ENCODE measurements at regions not wholly inside any gene's neighbourhood (a gene's known extent, or its start where the extent isn't known, plus 50 kb on each side); places are given as distances from the start of the nearest gene placed in this dataset.

- peak; percentile 81 for DNase-seq (ENCODE audit: low read depth)
Measured at GRCh38 chr5:52674815-52675545, 112.7 kb upstream of the ITGA1 start.

DNA sequence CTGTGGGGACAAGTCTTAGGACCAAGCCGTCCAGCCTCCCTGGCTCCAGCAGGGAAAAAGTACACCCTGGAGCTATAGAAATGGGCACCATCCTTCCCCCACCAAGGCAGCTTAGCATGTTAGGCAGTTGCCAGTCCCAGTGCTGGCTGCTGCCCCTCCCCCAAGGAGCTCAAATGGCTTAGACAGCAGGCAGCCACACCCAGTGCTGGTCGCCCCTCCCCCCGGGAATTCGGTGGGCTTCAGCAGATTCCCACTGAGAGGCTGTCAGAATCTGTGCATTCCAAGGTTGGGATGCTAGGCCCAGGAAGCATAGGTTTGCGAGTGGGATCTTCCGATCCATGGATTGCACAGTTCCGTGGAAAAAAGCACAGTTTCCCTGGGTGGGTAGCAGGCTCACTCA is 105.2 kb upstream of the ITGA1 start:
- no peak for DNase-seq (ENCODE audit: low read depth)

DNA sequence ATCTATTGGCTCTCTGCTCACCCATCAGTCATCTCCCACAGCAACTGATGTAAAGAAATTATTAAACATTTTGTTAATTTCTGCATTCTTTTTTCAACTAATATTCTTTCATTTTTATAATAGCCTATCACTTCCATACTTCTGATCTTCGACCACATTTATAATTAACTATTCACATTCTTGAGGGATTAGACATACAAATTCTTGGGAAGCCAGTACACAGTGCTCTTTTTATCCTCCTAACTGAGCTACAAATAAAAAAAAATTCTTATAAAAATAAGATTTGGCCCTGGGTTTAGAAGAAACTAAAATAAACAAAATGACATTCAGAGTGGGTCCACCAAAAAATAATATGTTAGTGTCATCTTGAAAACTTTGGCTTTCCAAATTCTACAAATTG is 103.7 kb upstream of the ITGA1 start:
- no peak for DNase-seq (ENCODE audit: low read depth)

DNA sequence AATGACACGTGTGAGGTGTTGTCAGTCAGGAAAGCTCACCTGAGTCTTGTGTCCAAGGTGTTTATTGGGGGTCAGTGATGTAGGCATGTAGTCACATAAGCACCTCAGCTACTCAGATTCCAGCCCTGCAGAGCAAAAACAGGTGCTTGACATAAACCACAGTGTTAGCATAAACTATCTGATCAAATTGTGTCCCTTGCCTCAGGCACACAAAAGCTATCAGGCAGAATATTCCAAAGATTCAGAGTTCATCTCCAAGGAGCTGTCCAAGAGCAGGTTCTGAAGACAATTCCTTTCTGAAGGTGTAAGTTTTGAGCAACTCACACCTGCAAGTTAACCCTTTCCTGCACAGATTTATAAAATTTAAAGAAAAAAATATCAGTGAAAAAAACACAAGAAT is 102.2 kb upstream of the ITGA1 start:
- DNase-seq (ENCODE audit: low read depth): no peak

GRCh38 chr5:52685971-52686370 is 101.7 kb upstream of the ITGA1 start:
- no peak for DNase-seq (ENCODE audit: low read depth)

GRCh38 chr5:52690236-52690768 is 97.4 kb upstream of the ITGA1 start:
- no peak for DNase-seq (ENCODE audit: low read depth)

GRCh38 chr5:52692039-52692438 is 95.7 kb upstream of the ITGA1 start:
- no peak for DNase-seq (ENCODE audit: low read depth)

DNA sequence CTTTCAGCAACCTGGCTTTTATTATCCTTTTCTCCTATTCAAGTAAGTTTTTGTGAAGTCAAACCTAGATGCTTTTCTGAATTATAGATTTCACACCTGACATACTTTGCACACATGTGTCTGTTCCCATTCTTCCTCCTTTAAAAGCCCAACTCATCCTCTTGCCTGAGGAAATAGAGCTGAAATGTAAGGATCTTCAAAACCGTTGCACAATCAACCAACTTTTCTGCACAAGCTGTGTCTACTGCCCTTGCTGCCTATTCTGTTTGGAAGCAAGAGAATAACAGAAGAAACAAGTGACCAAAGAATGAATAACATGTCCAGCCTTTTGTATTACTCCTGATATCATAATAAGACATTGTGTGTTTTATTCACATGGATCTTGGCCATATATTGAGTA is 95.1 kb upstream of the ITGA1 start:
- no peak for DNase-seq (ENCODE audit: low read depth)

DNA sequence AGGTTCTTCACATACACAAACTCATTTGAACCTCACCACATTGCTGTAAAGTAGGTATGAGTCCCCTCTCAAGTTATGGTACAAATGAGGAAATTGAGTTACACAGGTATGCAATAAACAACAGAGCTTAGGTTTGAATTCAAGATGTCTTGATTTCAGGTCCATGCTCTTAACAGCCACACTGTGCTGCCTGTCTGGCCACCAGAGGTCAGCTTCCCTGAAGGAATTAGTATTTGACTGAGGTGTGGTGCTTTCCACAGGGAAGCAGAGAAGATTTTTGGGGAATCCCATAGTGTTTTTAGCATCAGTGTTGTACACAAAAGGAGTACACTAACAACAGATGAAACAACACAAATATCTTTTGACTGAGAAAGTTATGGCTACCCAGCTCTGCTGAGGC is 94.4 kb upstream of the ITGA1 start:
- DNase-seq (ENCODE audit: low read depth): no peak

DNA sequence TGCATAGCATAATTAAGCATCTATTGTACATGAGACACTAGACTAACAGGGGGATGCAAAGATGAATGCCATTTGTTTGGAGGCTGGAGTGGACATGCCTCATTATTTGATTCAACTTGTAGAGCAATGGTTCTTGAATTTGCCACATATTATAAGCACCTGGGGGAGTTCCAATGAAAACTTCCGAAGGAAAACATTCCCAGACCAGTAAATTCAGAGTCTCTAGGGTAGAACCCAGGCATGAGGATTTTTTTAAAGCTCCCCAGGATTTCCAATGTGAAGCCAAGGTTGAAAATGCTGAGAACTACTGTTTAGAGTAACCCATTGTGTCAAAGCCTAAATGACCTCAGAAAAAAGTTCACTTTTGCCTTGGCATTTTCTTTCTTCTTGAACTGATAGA is 93.9 kb upstream of the ITGA1 start:
- DNase-seq (ENCODE audit: low read depth): no peak

DNA sequence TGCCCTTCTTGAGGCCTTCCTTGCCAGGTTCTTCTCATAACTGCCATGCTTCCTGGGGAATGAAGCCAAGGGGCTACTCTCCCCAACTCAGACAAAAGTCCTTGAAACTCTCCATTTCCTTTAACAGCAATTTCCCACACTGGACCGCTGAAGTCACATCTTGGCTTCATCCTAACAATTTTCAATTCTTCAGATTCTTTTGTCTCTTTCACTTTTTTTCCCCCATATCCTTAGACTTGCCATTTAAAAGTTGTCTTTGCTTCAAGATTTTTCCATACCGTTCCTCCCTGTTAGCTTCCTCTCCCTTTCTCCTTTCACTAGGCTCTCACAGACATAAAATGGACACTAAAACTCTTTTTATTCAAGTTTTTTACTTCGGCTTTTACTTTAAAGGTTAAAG is 93.1 kb upstream of the ITGA1 start:
- no peak for DNase-seq (ENCODE audit: low read depth)

DNA sequence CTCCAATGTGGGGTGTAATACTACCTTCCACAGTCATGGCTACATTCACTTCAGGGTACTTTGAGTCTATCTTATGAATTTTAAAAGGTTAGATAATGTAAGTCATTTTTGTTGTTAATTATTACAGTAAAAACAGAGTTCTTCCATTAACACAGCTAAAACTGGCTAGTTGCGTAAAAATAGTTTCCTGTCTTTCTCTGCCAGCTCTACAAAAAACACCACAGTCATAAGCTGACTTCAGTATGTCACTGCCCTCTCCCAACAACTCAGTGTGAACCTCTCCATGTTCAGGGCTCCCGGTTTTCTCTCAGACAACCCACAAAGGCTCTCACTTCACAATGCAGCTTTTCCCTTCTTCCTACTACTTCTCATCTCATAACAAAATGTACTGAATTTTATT is 84.8 kb upstream of the ITGA1 start:
- DNase-seq (ENCODE audit: low read depth): no peak

- DNase-seq (ENCODE audit: low read depth): no peak
Measured at GRCh38 chr5:52703321-52703720, 84.4 kb upstream of the ITGA1 start.

GRCh38 chr5:52705720-52706119 is 82.0 kb upstream of the ITGA1 start:
- no peak for DNase-seq (ENCODE audit: low read depth)

DNA sequence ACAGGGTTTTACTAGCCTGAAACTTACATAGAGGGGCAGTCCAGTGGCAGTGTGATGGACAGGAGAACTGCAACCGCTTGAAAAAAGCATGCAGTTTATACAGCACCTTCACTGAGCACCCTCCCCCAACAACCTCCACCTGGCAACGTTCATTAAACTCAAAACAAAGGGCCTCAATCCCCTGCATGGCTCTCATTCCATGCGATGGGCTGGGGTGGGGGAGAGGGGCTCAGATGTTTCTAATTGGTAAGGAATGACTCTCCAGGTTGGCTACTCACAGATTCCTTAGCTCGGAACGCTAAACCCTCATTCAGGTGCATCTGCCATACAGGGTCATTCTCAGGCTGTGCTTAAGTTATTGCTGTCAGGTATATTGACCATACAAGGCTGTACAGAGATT is 80.9 kb upstream of the ITGA1 start:
- DNase-seq (ENCODE audit: low read depth): no peak

- DNase-seq (ENCODE audit: low read depth): no peak
Measured at GRCh38 chr5:52707616-52708015, 80.1 kb upstream of the ITGA1 start.

- no peak for DNase-seq (ENCODE audit: low read depth)
Measured at GRCh38 chr5:52708463-52708862, 79.3 kb upstream of the ITGA1 start.

GRCh38 chr5:52709167-52709925 is 78.4 kb upstream of the ITGA1 start:
- DNase-seq (ENCODE audit: low read depth): no peak

DNA sequence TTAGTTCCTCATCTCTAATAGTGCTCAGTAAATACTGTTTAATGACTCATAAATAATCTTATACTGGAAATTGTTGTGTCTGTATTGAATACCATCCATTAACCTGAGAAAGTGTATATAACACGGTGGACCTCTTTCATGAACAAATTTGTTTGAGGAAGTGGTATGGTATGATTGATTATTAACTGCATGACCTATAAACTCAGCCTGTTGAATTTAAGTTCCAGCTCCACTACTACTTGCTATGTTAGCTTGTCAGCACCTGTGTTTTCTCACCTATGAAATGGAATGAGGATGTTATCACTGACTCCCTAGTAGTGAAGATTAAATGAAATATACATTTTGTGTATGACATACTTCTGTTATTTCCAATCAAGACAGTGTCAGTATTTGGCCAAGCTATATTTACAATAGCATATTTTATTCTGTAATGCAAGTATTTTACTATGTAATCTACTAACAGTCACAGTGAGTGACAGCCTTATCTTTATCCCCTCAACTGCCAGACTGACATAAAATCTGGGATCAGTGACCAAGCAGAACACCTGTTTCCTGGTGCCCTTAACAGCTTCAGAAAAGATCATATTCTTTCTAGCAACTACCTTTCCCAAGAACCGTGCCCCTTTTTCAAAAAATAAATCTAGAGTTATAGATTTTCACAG is 77.3 kb upstream of the ITGA1 start:
- no peak for DNase-seq (ENCODE audit: low read depth)

GRCh38 chr5:52710972-52711596 is 76.6 kb upstream of the ITGA1 start:
- no peak for DNase-seq (ENCODE audit: low read depth)

- no peak for DNase-seq (ENCODE audit: low read depth)
Measured at GRCh38 chr5:52712354-52712753, 75.4 kb upstream of the ITGA1 start.

DNA sequence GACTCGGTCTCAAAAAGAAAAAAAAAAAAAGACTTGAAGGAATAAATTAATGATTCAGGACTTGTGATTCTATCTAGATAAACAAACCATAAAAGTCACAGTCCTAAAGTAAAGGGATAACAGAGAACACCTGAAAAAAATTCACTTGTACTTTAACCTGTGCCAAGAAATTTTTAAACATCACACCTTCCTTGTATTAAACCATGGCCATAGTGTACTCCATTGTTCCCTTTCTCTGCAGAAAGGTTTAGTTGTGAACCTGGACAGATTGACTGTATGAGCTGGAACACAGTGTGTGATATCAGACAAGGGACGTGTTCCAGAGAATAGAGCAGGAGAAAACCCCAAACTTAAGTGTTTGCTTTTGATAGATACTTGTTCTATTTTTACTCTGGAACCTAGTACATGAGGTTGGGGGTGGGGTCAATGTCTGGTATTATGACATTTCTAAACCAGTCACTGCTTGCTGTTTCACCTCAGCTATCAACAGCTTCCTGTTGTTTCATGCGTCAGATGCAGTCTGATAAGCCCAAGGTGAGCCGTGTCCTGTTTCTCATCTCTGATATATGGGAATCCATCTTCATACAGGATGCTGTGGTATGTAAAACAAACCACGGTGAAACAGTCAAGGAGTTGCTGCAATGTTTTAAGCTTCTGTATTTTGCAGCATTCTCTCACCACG is 62.5 kb upstream of the ITGA1 start:
- no peak for DNase-seq (ENCODE audit: low read depth)

All from HS-5 (cell line).